GM21528 (cell line): ENCODE measurements at regions not wholly inside any gene's neighbourhood (a gene's known extent, or its start where the extent isn't known, plus 50 kb on each side); places are given as distances from the start of the nearest gene placed in this dataset.
"Not testable (repeated sequence)": the region's sequence is repeated elsewhere in the genome, so short reads cannot be mapped to it uniquely, and the experiment has no call there.

Experiments used
- ATAC-seq: cut with Tn5 transposase; IDR thresholded peaks from one replicate; pipeline ENCODE4 v1.9.1; 2021; ENCODE audit warnings: mild to moderate bottlenecking, moderate library complexity; ENCODE audit not compliant: unreplicated experiment, low FRiP score

DNA sequence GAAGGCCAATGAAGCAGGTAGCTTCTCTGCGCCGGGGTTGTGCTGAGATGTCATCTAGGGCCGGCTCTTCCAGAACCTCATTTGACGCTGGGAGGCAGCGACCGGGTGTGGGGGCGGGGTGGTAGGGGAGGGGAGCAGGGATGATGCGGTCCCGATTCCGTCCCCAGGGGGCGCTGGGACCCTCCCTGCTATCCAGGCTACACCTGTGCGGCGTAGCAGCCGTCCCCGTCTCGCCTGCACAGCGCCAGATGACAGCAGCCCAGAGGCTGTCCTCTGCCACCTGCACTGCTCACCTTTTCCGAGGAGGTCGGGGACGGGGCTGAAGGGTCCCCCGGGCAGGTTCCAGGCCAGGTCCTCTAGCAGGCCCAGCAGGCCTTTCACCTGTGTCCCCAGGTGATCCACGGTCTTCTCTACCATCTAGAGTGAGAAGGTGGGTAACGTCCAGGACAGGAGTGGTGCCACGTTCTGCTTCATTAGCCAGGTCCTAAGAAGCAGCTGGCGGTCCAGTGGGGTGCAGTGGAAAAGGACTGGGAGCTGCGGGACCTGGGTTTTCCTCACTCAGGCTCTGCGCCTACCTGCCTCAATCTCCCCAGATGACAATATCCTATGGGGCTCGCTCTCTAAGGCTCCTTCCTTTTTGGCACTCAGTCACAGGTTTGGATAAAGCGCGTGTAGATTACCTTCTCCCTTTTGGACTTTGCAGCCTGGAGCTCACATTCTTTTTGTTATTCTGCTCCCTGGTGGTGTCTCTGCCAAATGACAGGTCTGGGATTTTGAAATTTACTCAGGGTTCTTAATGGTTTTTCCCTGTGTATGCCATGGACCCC is 56.0 kb upstream of the RAB6C start:
- ATAC-seq, result no peak

DNA sequence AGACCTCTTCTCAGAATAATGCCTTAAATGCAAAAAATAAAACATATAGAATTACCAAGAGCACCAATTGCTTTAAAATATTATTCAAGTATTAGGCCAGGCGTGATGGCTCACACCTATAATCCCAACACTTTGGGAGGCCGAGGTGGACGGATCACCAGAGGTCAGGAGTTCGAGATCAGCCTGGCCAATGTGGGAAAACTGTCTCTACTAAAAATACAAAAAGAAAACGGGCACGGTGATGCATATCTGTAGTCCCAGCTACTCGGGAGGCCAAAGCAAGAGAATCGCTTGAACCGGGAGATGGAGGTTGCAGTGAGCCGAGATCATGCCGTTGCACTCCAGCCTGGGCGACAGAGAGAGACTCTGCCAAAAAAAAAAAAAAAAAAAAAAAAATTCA is 55.4 kb upstream of the RAB6C start:
- ATAC-seq, result not testable (repeated sequence)

DNA sequence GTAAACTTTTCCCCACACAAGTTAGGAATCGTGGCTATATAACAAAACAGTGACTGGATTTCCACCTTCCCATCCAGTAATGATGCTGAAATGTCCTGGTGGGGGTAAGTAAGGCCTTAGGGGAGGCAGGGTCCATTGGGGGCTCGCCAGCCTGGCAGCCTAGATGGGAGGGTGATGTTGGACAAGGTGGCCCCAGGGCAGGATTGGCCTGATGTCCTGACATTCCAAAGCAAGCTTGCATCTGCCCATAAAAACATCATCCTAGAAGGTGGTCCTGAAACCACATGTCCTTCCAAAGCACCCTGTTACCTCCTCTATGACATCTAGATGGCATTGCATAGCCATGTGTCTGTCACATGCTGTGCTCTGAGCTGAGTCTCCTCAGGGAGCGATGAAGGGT is 54.1 kb upstream of the RAB6C start:
- no peak for ATAC-seq

DNA sequence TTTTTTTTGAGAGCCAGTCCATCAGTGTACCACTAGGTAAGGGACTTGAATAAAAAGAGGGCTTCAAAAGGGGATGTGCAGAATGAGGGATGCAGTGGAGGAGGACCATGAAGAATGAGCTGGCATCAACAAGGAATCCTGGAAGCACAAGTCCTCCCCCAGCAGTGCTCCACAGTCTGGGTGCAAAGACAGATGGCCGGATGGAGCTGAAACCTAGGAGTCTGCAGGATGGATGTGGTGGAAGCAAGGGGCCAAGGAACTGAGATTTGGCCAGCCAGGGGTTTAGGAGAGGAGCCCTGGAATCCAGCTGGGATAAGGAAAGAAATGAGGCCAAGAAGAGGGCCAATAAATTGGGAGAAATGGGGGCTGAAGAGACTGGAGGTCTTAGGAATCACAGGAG is 51.8 kb upstream of the RAB6C start:
- ATAC-seq, result no peak

DNA sequence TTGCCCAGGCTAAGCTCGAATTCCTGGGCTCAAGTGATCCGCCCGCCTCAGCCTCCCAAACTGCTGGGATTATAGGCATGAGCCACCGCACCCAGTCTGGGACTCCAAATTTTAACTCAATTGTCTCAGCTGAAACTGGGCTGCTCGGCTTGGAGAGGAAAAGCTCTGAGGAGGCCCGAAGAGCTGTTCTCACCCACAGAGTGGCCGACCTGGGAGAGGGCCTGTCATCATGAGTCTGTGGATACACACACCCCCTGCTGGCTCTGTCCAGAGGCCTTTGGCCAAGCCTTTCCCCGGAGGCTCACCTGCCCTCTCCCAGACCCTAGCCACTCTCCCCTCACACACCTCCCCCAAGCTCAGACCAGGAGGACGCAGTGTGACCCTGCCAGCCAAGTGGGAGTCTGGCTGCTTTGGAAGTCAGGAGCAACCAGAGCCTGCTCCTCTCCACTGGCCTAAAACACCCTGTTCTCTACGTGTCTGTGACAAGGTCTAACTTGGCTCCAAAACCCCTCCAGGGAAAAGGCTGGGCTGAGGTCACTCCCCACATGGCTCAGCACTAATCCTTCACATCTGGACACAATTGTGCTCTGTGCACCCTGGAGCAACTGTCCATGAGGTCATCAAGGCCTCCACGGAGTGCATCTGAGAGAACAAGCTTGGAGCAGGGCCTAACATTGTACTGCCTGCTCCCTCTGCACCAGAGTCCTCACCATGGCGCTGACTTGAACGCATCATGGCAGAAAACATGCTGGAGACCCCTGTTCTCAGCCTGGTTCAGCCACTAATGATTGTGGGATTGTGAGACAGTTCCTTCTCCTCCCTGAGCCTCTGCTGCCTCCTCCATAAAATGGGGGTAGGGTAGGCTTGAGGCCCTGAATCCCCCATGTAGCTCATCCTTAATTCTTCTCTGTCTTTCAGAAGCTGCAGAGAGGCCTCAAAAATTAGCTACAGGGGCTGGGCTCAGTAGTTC is 49.9 kb upstream of the RAB6C start:
- no peak for ATAC-seq
